Mucosa of descending colon (tissue), 3 donors: ENCODE measurements at regions not wholly inside any gene's neighbourhood (a gene's known extent, or its start where the extent isn't known, plus 50 kb on each side); places are given as distances from the start of the nearest gene placed in this dataset.

Source experiments
- ATAC-seq: fragments of 200-7000 bp; cut with Tn5 transposase; one replicate; pipeline ENCODE4 v1.9.1; 2020; ENCODE audit warnings: mild to moderate bottlenecking, moderate library complexity
- DNase-seq, 3 donors: peaks; one replicate each; pipeline ENCODE4 v3.0.0-alpha.2; 2020
- H3K36me3 ChIP-seq: fragments of 200-600 bp; one replicate; pipeline ENCODE4 v1.8.0; 2021; ENCODE audit warnings: low read depth, mild to moderate bottlenecking
- H3K4me1 ChIP-seq: fragments of 200-600 bp; one replicate; pipeline ENCODE4 v1.8.0; 2021; ENCODE audit warnings: low read depth, mild to moderate bottlenecking
- H3K4me3 ChIP-seq: fragments of 200-600 bp; one replicate; pipeline ENCODE4 v1.8.0; 2021; ENCODE audit warnings: mild to moderate bottlenecking
- H3K9me3 ChIP-seq: fragments of 200-600 bp; one replicate; pipeline ENCODE4 v1.8.0; 2021; ENCODE audit warnings: mild to moderate bottlenecking
- CTCF ChIP-seq: fragments of 200-600 bp; IDR thresholded peaks from one replicate; pipeline ENCODE4 v1.8.0; 2022; ENCODE audit warnings: antibody characterized with exemption, mild to moderate bottlenecking
- intact Hi-C, 2 donors: fragments of 100-400 bp; cut with DNase I in 1 of 2; cut with micrococcal nuclease in 1 of 2; formaldehyde crosslinking; loops; one replicate each; pipeline versions ENCODE4 v1.11.0 to v1.11.1; 2022; cut with DNase I, micrococcal nuclease
- donor health status: DM: no; HTN: no; CAD: no; lungs with moderate emphysema.
- donor health status: DM: no; HTN: no; CAD: no.
- donor health status: DM: no; HTN: yes; CAD: no.

GRCh38 chr1:181166377-181167196 is 78.1 kb downstream of the IER5 start:
- no peaks in the 10 kb centered on the region for H3K4me1 ChIP-seq
- H3K36me3 ChIP-seq: no peaks in the 10 kb centered on the region
- H3K9me3 ChIP-seq: peaks cover 19% of the 10 kb centered on the region
- DNase-seq: peak in 2 of 3 donors; percentile 42 to 84
- no peak overlapping the region for H3K4me3 ChIP-seq
- peak; percentile 84 for TF ChIP-seq CTCF
- ATAC-seq: peak; percentile 98
- intact Hi-C loops: loop anchor here (10.0 kb wide), 1 partner anchor 282 kb away; no protein-coding TSS in a partner anchor

GRCh38 chr1:181169281-181169865 is 80.9 kb downstream of the IER5 start:
- Histone ChIP-seq H3K4me3 (no peak overlapping the region), H3K36me3 (no peaks in the 10 kb centered on the region), H3K9me3 (peaks cover 7% of the 10 kb centered on the region), H3K4me1 (no peaks in the 10 kb centered on the region)
- no peak for ATAC-seq
- DNase-seq: no peak
- TF ChIP-seq CTCF: no peak
- intact Hi-C loops: loop anchor here (10.0 kb wide), 1 partner anchor 285 kb away; no protein-coding TSS in a partner anchor

GRCh38 chr1:181170194-181170593 is 81.7 kb downstream of the IER5 start:
- H3K36me3 ChIP-seq: no peaks in the 10 kb centered on the region
- peaks cover 7% of the 10 kb centered on the region for H3K9me3 ChIP-seq
- no peak overlapping the region for H3K4me3 ChIP-seq
- no peak for TF ChIP-seq CTCF
- no peak for DNase-seq
- no peaks in the 10 kb centered on the region for H3K4me1 ChIP-seq
- ATAC-seq: no peak
- intact Hi-C loops: loop anchor here in 1 of 2 donors (10.0 kb wide), 1 partner anchor 635 kb away; no protein-coding TSS in a partner anchor

- H3K36me3 ChIP-seq: no peaks in the 10 kb centered on the region
- no peak for TF ChIP-seq CTCF
- no peaks in the 10 kb centered on the region for H3K4me1 ChIP-seq
- intact Hi-C loops: loop anchor here in 1 of 2 donors (10.0 kb wide), 1 partner anchor 637 kb away; no protein-coding TSS in a partner anchor
- DNase-seq (no peak), ATAC-seq (no peak)
- H3K4me3 ChIP-seq: no peak overlapping the region
- H3K9me3 ChIP-seq: peaks cover 7% of the 10 kb centered on the region
These were observed 83.6 kb downstream of the IER5 start for GRCh38 chr1:181172082-181172481.

- H3K4me3 ChIP-seq: no peak overlapping the region
- peaks cover 7% of the 10 kb centered on the region for H3K9me3 ChIP-seq
- intact Hi-C loops: loop anchor here in 1 of 2 donors (10.0 kb wide), 1 partner anchor 639 kb away; no protein-coding TSS in a partner anchor
- no peak for TF ChIP-seq CTCF
- no peak for ATAC-seq
- no peak for DNase-seq
- H3K4me1 ChIP-seq: no peaks in the 10 kb centered on the region
- H3K36me3 ChIP-seq: no peaks in the 10 kb centered on the region
These were observed 85.4 kb downstream of the IER5 start for GRCh38 chr1:181173761-181174447.
